Fibroblast of the aortic adventitia (primary cell): ENCODE measurements at regions not wholly inside any gene's neighbourhood (a gene's known extent, or its start where the extent isn't known, plus 50 kb on each side); places are given as distances from the start of the nearest gene placed in this dataset.
"Not testable (repeated sequence)": the region's sequence is repeated elsewhere in the genome, so short reads cannot be mapped to it uniquely, and the experiment has no call there.

Source experiments
- DNase-seq: peaks from one replicate; pipeline ENCODE4 v3.0.0-alpha.2; 2010; ENCODE audit warnings: low read depth
- H3K4me3 ChIP-seq: 2 replicates; pipeline ENCODE4 v1.5.1; 2011; ENCODE audit warnings: low read depth, mild to moderate bottlenecking, control low read depth, low read length, moderate library complexity
- CTCF ChIP-seq: IDR thresholded peaks from 2 replicates; pipeline ENCODE4 v1.5.1; 2011; ENCODE audit warnings: mild to moderate bottlenecking, low read length, control low read depth, inconsistent platforms; ENCODE audit not compliant: insufficient read depth

- DNase-seq, H3K4me3 ChIP-seq: not testable (repeated sequence)
Measured at GRCh38 chr14:34381304-34381703, 80.7 kb downstream of the SPTSSA start.

GRCh38 chr14:34380471-34380845 is 81.6 kb downstream of the SPTSSA start:
- no peak for TF ChIP-seq CTCF
- H3K4me3 ChIP-seq = no peak overlapping the region
- no peak for DNase-seq

GRCh38 chr14:34379816-34380470 is 82.1 kb downstream of the SPTSSA start:
- DNase-seq = no peak
- H3K4me3 ChIP-seq = no peak overlapping the region
- TF ChIP-seq CTCF = no peak

- DNase-seq = no peak
- no peak overlapping the region for H3K4me3 ChIP-seq
- TF ChIP-seq CTCF = no peak
Measured at GRCh38 chr14:34376649-34377267, 85.3 kb downstream of the SPTSSA start.

- DNase-seq = no peak
- H3K4me3 ChIP-seq = no peak overlapping the region
- no peak for TF ChIP-seq CTCF
Measured at GRCh38 chr14:34374998-34375740, 86.9 kb downstream of the SPTSSA start.

GRCh38 chr14:34373191-34373590 is 88.8 kb downstream of the SPTSSA start:
- no peak for TF ChIP-seq CTCF
- H3K4me3 ChIP-seq = no peak overlapping the region
- DNase-seq = no peak

GRCh38 chr14:34372786-34373185 is 89.3 kb downstream of the SPTSSA start:
- no peak overlapping the region for H3K4me3 ChIP-seq
- DNase-seq = no peak
- no peak for TF ChIP-seq CTCF
